ENCODE measurements at regions not wholly inside any gene's neighbourhood (a gene's known extent, or its start where the extent isn't known, plus 50 kb on each side); places are given as distances from the start of the nearest gene placed in this dataset.

- TF ChIP-seq, protein P1, sequence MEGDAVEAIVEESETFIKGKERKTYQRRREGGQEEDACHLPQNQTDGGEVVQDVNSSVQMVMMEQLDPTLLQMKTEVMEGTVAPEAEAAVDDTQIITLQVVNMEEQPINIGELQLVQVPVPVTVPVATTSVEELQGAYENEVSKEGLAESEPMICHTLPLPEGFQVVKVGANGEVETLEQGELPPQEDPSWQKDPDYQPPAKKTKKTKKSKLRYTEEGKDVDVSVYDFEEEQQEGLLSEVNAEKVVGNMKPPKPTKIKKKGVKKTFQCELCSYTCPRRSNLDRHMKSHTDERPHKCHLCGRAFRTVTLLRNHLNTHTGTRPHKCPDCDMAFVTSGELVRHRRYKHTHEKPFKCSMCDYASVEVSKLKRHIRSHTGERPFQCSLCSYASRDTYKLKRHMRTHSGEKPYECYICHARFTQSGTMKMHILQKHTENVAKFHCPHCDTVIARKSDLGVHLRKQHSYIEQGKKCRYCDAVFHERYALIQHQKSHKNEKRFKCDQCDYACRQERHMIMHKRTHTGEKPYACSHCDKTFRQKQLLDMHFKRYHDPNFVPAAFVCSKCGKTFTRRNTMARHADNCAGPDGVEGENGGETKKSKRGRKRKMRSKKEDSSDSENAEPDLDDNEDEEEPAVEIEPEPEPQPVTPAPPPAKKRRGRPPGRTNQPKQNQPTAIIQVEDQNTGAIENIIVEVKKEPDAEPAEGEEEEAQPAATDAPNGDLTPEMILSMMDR (IDR thresholded peaks at IDR 0.05), result no peak
- no peak for TF ChIP-seq EP300 (IDR thresholded peaks at IDR 0.05)
- TF ChIP-seq POLR2AphosphoS5 (IDR thresholded peaks at IDR 0.05), result no peak
Measured at GRCh38 chr7:72504061-72504706, 92.0 kb upstream of the CALN1 start.
